HG03354 (cell line): ENCODE measurements at regions not wholly inside any gene's neighbourhood (a gene's known extent, or its start where the extent isn't known, plus 50 kb on each side); places are given as distances from the start of the nearest gene placed in this dataset.

ENCODE experiments used
- ATAC-seq: cut with Tn5 transposase; IDR thresholded peaks from one replicate; pipeline ENCODE4 v1.9.1; 2021; ENCODE audit warnings: mild to moderate bottlenecking; ENCODE audit not compliant: unreplicated experiment, poor library complexity, severe bottlenecking

DNA sequence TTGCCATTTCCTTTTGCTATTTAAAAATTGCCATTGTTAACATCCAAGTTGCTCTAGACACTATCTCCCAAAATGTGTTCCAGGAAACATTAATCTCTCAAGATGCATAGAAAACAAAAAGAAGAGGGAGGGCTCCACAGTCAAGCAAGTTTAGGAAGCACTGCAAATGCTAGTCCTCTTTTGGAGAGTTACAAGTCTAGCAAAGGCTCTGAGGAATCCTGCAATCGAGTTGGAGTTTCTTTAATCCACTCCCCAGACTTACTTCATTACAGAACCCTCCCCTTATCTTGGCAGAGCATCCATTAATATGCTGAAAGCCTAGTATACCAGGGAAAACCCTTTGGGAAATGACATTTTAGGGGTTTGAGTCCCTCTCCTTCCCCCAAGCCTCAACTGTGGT is 147.9 kb downstream of the SYF2 start:
- no peak for ATAC-seq

- no peak for ATAC-seq
These were observed 148.6 kb downstream of the SYF2 start for GRCh38 chr1:25083481-25084345.

DNA sequence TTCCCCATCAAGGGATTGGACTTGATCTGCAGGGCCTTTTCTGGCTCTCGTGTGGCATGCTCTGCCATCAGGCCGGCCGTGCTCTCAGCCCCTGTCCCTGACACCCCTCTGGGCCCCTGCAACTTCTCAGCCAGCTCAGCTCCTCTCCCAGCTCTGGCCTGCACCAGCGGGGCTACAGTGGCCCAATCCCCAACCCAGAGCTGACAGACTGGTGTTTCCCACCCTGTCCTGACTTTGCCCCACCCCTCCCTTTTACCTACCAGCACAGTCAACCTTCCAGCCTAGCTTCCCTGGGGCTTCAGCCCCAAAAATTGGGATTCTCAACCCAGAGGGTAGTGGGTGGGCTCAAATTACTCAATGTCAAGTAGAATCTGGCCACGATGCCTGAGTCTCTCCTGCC is 149.3 kb downstream of the SYF2 start:
- no peak for ATAC-seq

- ATAC-seq = no peak
These were observed 149.9 kb downstream of the SYF2 start for GRCh38 chr1:25082216-25082899.

GRCh38 chr1:25081496-25081895 is 150.8 kb downstream of the SYF2 start:
- ATAC-seq = no peak

GRCh38 chr1:25080294-25081209 is 150.5 kb upstream of the RUNX3 start:
- no peak for ATAC-seq

DNA sequence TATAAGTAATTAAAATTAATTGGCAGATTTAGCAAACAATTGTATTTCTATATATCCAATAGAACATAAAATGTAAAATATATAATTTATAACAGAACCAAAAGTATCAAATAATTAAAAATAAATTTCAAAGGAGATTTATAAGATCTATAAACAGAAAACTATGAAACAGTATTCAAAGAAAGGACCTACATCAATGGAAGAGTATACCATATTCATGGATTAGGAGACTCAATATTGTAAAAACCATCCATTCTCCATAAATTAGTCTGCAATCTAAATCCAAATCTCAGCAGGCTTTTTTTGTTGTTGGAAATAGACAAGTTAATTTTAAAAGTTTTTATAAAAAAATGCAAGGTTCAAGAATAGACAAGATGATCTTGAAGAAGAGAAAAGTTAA is 149.0 kb upstream of the RUNX3 start:
- ATAC-seq = no peak

DNA sequence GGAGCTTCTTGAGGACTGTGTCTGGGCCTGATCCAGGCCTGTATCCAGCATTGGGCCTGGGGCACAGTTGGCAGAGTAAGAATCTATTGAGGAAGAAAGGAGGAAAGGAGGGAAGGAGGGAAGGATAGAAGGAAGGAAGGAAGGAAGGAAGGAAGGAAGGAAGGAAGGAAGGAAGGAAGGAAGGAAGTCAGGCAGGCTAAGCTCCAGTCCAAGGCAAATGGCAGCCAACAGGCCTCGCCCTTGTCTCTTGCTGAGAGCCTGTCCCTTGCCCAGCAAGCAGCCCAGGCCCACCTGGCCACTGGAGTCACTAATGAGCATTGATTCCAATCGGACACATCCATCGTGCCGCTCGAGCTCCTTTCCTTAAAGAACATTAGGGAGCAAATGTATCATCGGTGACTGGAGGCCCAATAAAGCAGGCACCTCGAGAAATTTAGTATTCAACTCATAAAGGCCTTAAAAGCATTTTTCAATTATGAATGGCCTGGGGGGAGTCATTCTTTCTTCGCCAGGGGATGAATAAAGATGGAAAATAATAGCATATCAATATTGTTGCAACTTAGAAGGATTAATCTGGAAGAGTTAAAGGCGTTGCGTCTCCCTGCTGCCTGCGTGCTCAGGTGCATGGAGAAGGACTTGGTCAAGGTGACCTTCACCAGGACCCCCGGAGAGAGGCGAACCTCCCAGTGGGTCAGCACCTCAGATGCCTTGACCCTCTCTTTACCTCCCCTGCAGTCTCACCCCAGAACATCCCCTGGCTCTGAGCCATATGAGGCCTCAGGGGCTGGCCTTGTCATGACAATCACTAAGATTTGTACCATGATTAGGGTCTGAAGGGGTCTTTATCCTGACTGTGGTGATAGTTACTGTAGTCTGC is 144.5 kb upstream of the RUNX3 start:
- no peak for ATAC-seq

DNA sequence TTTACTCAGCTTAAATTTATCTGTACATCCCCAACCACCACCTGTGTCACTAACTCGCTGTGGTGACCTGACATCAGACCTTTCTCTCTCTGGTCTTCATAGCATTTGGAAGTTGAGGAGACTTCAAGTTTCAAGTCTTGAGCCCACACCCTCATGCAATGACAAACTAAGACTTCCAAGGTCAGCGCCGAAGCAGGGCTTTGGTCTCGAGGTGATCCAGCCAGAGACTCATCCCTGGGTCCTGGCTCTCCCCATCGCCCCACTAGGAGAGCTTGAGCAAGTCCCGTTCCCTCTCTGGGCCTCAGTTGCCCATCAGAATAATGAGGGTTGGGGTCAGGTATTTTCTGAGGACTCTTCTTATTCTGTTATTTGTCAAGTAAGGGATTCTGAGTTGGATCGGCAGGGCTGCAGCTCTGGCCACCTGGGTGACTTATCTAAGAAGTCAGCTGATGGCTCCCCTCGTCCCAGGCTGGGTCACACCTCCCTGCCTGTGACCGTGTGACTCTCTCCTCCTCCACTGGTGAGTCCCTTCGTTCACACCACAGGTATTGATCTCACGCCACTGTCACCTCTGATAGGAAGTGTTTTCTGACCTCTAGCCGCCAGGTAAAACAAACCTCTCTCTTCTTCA is 143.7 kb upstream of the RUNX3 start:
- no peak for ATAC-seq

DNA sequence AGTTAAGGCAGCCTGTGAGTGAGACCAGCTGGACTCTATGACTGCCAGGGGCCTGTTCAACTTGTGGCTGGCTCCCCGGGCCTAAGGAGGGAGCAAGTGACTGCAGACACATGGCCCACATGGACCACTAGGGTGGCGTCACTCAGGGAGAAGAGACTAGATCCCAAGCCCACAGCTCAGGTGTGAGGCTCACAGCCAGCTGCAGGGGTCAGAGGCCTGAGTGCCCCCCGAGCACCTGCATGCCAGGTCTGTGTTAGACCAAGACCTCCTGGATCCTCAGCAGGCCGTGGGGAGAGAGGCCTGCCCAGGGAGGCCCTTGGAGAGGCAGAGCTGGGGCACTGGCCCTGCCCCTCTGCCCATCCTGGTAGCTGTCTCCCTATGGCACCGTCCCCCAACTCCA is 142.4 kb upstream of the RUNX3 start:
- no peak for ATAC-seq

- no peak for ATAC-seq
These were observed 138.8 kb upstream of the RUNX3 start for GRCh38 chr1:25068829-25069228.

DNA sequence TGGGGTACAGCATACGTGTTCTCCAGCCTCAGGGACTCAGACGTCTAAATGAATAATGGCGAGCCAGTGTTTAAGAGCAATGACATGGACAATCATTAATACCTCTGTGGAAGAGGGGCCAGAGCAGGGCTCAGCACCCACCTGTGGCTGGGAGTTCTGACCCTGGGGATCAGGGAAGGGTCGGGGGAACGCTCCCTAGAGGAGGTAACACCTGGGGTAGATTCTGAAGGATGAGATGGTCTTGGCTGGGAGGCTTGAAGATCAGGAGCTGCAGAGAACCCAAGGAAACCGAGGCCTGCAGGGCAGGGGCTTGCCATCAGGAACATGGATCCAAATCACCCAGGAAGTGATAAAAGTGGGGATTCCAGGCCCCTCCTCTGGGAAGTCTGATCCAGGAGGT is 138.2 kb upstream of the RUNX3 start:
- no peak for ATAC-seq

- no peak for ATAC-seq
These were observed 137.6 kb upstream of the RUNX3 start for GRCh38 chr1:25067518-25068251.

DNA sequence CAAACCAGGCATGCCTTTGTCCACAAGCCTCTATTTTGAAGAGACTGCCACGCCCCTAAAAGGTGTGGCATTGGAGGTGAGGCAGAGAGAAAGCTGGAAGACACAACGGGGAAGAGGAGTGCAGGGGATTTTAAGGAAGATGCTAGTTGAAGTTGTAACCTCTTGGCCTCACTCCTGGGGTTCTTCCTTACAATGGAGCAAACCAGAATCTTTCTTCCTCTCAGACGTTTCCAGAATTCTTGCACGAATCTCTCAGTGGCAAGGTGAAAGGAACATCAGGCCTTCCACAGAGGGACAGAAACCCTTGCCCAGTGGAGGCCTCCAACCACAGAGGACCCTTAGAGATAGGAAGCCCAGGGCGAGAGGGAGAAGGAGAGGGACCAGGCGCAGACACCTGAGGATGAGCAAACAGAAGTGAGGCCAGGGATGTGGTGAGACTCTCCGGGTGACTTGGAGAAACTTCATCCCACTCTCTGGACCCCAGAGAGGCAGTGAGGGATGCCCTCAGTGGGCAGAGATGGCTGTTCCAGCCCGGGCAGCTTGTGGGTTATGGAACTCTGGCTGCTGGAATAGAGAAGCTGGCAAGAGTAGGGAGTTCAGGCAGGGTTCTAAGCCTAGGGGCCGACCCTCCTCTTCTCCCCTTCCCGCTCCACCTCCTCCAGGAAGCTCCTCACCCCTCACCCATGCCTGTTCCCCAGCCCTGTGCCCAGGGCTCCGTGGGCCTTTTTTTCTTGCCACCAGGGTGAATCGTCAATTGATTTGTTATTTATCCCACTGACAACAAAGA is 136.8 kb upstream of the RUNX3 start:
- ATAC-seq = no peak

- ATAC-seq = no peak
These were observed 136.2 kb upstream of the RUNX3 start for GRCh38 chr1:25066256-25066655.

- no peak for ATAC-seq
These were observed 135.7 kb upstream of the RUNX3 start for GRCh38 chr1:25065795-25066238.

DNA sequence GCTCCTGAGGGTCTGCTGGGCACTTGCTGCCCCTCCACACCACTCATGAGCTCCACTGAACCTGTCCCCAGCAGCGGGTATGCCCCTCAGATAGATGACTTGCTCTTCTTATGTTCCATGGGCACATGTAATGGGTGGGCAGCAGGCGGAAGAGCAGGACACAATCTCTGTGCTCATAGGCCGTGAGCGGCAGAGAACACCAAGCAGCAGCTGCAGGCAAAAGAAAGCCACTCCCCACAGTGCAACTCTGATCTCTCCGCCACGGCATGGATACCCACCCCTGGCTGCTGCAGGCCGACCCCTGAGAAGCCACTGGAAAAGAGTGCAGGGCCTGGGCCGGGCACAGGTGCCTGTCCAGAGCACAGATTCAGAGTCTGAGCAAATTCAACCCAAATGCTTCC is 135.2 kb upstream of the RUNX3 start:
- ATAC-seq = no peak
